ENCODE measurements at regions not wholly inside any gene's neighbourhood (a gene's known extent, or its start where the extent isn't known, plus 50 kb on each side); places are given as distances from the start of the nearest gene placed in this dataset.
"Not testable (repeated sequence)": the region's sequence is repeated elsewhere in the genome, so short reads cannot be mapped to it uniquely, and the experiment has no call there.

DNA sequence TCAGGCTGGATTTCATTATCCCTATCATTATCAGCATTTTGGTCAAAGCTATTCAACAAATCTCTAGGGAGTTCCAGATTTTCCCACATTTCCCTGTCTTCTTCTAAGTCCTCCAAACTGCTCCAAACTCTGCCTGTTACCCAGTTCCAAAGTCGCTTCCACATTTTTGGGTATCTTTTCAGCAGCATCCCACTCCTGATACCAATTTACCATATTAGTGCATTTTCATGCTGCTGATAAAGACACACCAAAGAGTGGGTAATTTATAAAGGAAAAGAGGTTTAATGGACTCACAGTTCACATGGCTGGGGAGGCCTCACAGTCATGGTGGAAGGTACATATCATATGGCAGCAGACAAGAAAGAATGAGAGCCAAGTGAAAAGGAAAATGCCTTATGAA, 132.8 kb upstream of the SLC7A11 start:
- intact Hi-C loops (cut with micrococcal nuclease), result no loop called here
- TF ChIP-seq, protein P1, sequence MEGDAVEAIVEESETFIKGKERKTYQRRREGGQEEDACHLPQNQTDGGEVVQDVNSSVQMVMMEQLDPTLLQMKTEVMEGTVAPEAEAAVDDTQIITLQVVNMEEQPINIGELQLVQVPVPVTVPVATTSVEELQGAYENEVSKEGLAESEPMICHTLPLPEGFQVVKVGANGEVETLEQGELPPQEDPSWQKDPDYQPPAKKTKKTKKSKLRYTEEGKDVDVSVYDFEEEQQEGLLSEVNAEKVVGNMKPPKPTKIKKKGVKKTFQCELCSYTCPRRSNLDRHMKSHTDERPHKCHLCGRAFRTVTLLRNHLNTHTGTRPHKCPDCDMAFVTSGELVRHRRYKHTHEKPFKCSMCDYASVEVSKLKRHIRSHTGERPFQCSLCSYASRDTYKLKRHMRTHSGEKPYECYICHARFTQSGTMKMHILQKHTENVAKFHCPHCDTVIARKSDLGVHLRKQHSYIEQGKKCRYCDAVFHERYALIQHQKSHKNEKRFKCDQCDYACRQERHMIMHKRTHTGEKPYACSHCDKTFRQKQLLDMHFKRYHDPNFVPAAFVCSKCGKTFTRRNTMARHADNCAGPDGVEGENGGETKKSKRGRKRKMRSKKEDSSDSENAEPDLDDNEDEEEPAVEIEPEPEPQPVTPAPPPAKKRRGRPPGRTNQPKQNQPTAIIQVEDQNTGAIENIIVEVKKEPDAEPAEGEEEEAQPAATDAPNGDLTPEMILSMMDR (IDR thresholded peaks at IDR 0.05), result no peak
- peaks cover 11% of the 10 kb centered on the region for H3K9me3 Mint-ChIP-seq
- no peak for DNase-seq
- no peaks in the 10 kb centered on the region for H3K27me3 Mint-ChIP-seq
- H3K27ac Mint-ChIP-seq, result no peak overlapping the region
- no peaks in the 10 kb centered on the region for H3K4me1 Mint-ChIP-seq
- ChIA-PET CTCF (no interaction called here), POLR2A (no interaction called here)
- H3K36me3 Mint-ChIP-seq (ENCODE audit: low read depth), result no peaks in the 10 kb centered on the region
- no peak for ATAC-seq (ENCODE audit: low read depth)
- H3K4me3 Mint-ChIP-seq, result no peak overlapping the region

DNA sequence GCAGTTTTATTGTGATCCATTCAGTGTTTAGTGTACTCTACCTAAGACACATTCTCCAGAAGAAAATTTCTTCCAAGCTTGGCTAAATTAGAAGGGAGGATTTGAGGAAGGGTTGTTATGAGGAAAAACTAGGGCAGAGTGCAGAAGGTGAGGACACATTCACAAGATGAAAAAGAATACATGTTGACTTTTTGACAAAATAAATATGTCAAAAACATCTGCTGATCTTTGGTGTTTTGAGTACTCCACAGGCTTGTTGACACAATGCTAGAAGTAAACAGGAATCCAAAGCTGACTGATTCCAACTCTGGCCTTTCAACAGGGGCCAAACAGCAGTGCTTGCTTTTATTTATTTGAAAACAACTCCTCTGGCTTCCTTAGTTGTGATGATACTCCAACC, 125.8 kb upstream of the SLC7A11 start:
- no peaks in the 10 kb centered on the region for H3K4me1 Mint-ChIP-seq
- DNase-seq (no peak), ATAC-seq (ENCODE audit: low read depth) (no peak)
- no peak overlapping the region for H3K4me3 Mint-ChIP-seq
- H3K27me3 Mint-ChIP-seq, result no peaks in the 10 kb centered on the region
- no peaks in the 10 kb centered on the region for H3K36me3 Mint-ChIP-seq (ENCODE audit: low read depth)
- H3K9me3 Mint-ChIP-seq, result no peaks in the 10 kb centered on the region
- intact Hi-C loops (cut with micrococcal nuclease), result no loop called here
- H3K27ac Mint-ChIP-seq, result no peak overlapping the region
- TF ChIP-seq, protein P1 (IDR thresholded peaks at IDR 0.05), result no peak
- ChIA-PET CTCF (no interaction called here), POLR2A (no interaction called here)

DNA sequence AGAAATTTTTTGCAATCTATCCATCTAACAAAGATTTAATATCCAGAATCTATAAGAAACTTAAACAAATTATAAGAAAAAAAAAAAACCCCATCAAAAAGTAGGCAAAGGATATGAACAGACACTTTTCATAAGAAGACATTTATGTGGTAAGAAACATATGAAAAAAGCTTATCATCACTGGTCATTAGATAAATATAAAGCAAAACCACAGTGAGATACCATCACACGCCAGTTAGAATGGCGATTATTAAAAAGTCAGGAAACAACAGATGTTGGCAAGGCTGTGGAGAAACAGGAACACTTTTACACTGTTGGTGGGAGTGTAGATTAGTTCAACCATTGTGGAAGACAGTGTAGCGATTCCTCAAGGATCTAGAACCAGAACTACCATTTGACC, 110.3 kb upstream of the SLC7A11 start:
- intact Hi-C loops (cut with micrococcal nuclease); H3K27me3 Mint-ChIP-seq; DNase-seq; ATAC-seq (ENCODE audit: low read depth); H3K36me3 Mint-ChIP-seq (ENCODE audit: low read depth); H3K4me3 Mint-ChIP-seq; H3K4me1 Mint-ChIP-seq; H3K27ac Mint-ChIP-seq; CTCF ChIA-PET; POLR2A ChIA-PET; H3K9me3 Mint-ChIP-seq: not testable (repeated sequence)

DNA sequence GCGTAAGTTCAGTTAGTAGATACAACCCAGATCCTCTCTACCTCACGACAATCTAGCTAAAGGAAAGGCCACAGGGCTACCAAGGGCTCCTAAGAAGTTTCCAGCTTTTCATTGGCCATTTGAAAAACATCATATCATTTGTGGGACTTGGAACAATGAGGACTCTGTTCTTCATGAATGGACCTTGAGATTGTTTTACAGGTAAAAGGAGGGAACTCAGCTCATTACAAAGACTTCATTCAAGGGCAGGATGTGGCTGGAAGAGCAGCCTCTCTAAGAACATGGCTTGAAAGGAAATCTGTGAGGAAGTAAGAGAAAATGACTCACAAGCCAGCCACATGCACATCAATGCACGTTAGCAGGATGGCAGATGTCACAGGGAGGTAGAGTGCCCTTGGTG, 105.9 kb upstream of the SLC7A11 start:
- ATAC-seq (ENCODE audit: low read depth) (no peak), DNase-seq (no peak)
- Mint-ChIP-seq H3K27ac (no peak overlapping the region), H3K36me3 (ENCODE audit: low read depth) (no peaks in the 10 kb centered on the region), H3K4me3 (no peak overlapping the region), H3K9me3 (no peaks in the 10 kb centered on the region), H3K27me3 (no peaks in the 10 kb centered on the region), H3K4me1 (peaks cover 3% of the 10 kb centered on the region)
- TF ChIP-seq, protein P1 (IDR thresholded peaks at IDR 0.05), result no peak
- intact Hi-C loops (cut with micrococcal nuclease), result no loop called here
- ChIA-PET CTCF (no interaction called here), POLR2A (no interaction called here)

DNA sequence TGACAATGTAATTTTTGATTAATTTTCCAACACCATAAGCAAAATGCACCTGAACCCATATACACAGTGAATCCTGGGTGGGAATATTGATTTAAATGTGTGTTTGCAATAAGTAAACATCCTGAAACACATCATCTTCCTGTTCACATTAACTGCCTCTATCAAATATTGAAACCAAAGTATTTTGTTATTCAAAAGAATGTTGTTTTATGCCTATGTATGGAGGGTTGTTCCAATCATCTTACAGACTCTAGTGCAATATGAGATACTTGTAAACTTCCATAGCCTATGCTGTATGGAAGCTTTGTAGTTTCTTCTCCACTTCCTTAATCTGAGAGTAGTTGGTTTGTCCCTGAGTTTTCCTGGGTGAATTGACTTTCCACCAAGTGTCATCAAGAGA, 105.4 kb upstream of the SLC7A11 start:
- ATAC-seq (ENCODE audit: low read depth) (no peak), DNase-seq (no peak)
- no peaks in the 10 kb centered on the region for H3K36me3 Mint-ChIP-seq (ENCODE audit: low read depth)
- no peak overlapping the region for H3K27ac Mint-ChIP-seq
- CTCF ChIA-PET, result no interaction called here
- H3K9me3 Mint-ChIP-seq, result no peaks in the 10 kb centered on the region
- TF ChIP-seq, protein P1 (IDR thresholded peaks at IDR 0.05), result no peak
- no peaks in the 10 kb centered on the region for H3K27me3 Mint-ChIP-seq
- H3K4me3 Mint-ChIP-seq, result no peak overlapping the region
- peaks cover 3% of the 10 kb centered on the region for H3K4me1 Mint-ChIP-seq
- intact Hi-C loops (cut with micrococcal nuclease), result no loop called here
- POLR2A ChIA-PET, result no interaction called here

DNA sequence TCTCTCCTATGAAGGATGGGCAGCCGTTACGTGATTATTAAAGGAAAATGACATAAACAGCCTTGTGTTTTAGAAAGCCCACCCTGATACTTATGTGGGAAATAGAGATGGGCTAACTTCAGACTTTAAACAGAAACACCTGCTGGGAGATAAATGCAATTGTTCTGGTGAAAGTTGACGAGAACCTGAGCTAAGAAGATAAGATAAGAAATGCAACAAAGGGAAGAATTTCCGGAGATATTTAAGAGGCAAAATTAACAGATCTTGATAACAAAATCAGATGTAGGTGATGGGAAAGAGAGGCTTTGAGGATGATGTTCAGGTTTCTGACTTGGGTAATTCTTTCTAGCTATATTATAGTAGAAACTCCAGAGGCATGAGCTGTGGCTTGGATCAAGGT, 102.7 kb upstream of the SLC7A11 start:
- Mint-ChIP-seq H3K9me3 (no peaks in the 10 kb centered on the region), H3K27me3 (no peaks in the 10 kb centered on the region), H3K4me1 (peaks cover 13% of the 10 kb centered on the region), H3K4me3 (no peak overlapping the region), H3K36me3 (ENCODE audit: low read depth) (no peaks in the 10 kb centered on the region), H3K27ac (no peak overlapping the region)
- TF ChIP-seq, protein P1 (IDR thresholded peaks at IDR 0.05), result no peak
- ATAC-seq (ENCODE audit: low read depth) (no peak), DNase-seq (no peak)
- intact Hi-C loops (cut with micrococcal nuclease), result no loop called here
- ChIA-PET CTCF (no interaction called here), POLR2A (no interaction called here)

Data from activated B cell treated with CpG ODN at 0.5 μM for 24 hours (primary cell).